ENCODE measurements at regions not wholly inside any gene's neighbourhood (a gene's known extent, or its start where the extent isn't known, plus 50 kb on each side); places are given as distances from the start of the nearest gene placed in this dataset.

DNA sequence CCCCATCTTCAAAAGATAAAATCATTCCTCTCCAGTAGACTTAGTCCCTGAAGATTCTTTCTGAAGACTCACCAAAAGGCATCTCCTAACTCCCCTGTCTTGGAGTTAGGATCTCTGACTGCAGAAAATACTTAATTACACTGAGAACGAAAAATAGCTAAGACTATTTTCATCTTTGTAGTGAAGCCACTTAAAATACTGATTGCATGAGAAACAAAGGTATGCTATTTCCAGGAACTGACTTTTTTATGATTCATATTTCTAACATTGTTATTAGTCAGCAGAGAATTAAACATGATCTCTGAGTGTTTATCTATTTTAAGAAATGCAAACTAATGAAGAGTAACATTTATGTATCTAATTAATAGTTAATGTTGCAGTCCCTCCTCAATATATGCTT lies 71.8 kb upstream of the NR3C2 start:
- DNase-seq: no peak

DNA sequence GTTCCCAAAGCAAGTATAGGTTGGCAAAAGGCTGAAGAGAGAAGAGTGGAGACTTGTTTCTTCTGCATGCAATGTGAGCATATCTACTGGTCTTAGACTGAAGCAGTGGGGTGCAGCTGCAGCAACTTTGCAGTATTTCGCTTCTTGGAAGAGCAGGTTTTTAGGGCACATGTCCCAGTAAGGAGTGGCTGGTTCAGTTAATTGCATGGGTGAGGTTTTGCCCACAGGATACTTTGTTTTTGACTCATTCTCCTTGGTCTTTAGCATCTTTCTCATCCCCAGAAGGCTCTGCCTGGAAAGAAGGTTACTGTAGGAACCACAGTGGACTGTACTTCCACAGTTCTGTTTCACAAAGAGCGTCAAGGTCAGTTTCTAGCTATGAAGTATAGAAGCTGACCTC lies 68.0 kb upstream of the NR3C2 start:
- no peak for DNase-seq

DNA sequence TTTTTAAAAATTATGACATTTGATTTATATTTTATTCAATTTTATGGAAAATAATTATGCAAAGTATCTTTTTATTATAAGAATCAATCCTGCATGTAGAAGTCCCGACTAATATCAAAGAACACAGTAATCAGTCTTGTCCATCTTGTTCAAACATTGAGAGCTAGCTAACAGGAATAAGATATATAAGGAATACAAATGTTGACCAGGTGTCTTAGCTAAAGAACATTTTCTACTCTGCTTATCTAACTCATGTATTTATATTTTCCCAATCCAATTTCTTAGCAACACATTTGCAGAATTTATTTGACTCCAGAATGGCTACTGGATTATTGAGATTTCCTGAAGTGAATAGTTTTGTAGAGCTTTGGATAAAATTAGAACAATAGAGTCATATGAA lies 61.5 kb upstream of the NR3C2 start:
- no peak for DNase-seq

DNA sequence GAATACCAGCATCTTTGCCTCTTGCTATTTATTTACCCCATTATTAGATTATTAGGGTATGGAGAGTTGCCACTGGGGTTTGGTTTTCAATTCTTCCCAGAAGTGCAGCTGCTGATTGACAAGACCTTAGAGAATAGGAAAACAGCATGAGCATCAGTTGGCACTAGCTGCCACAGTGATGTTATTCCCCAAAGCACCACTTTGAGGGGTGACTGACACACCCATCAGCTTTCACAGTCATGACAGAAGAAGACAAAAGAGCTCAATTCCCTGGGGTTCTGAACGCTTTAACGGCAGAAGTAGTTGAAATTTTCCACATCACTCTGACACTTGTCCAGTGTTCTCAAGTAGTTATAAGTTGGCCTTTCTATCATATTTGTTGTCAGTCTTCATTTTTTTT lies 55.0 kb upstream of the NR3C2 start:
- no peak for DNase-seq

DNA sequence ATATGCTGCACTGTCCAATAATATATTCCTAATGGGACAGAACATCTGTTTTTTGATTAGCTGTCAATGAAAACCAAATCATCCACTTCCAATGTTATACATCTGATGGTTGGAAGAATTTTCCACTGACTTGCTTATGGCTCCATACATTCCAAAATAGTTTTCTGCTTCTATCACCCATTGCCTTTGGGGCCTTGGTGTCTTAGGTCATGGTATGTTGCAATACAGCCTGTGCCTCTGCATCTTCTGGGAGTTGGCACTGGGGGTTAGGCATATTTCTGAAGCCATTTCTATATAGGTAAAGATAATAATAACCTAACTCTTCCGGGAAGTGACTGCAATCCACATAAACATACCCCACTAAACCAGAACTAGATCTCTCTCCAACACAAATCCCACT lies 53.2 kb upstream of the NR3C2 start:
- no peak for DNase-seq

Measured in CD4-positive, alpha-beta T cell treated with Interleukin-15 for 1 hour (primary cell).